ENCODE measurements at regions not wholly inside any gene's neighbourhood (a gene's known extent, or its start where the extent isn't known, plus 50 kb on each side); places are given as distances from the start of the nearest gene placed in this dataset.

GRCh38 chr12:18825138-18825537 is 87.2 kb downstream of the CAPZA3 start:
- TF ChIP-seq KLF6 (CRISPR knock-in tag; IDR thresholded peaks at IDR 0.05; ENCODE audit: borderline replicate concordance) = no peak
- TF ChIP-seq SIRT6 (IDR thresholded peaks at IDR 0.05; ENCODE audit: low read depth, low read length) = no peak
- TF ChIP-seq PHF20 (IDR thresholded peaks at IDR 0.05; ENCODE audit: partially characterized antibody) = no peak
- TF ChIP-seq YY1 (IDR thresholded peaks at IDR 0.05; ENCODE audit: borderline replicate concordance in 1 of 3, control insufficient read depth in 1 of 3, extremely low read depth in 1 of 3, insufficient read depth in 3 of 3, insufficient read length in 1 of 3, insufficient replicate concordance in 2 of 3, low read depth in 1 of 3, low read length in 2 of 3) = no peak
- no peak for TF ChIP-seq CTCF (IDR thresholded peaks at IDR 0.05 in 2 of 3, conservative IDR thresholded peaks at IDR 0.05 in 1 of 3; ENCODE audit: insufficient read depth in 2 of 3, low read depth in 1 of 3, low read length in 3 of 3)
- TF ChIP-seq POLR2A (conservative IDR thresholded peaks at IDR 0.05) = no peak
- TF ChIP-seq FOXK2 (conservative IDR thresholded peaks at IDR 0.05 in 1 of 2, IDR thresholded peaks at IDR 0.05 in 1 of 2; ENCODE audit: low read depth in 2 of 2) = no peak
- TF ChIP-seq MAX (CRISPR knock-in tag; IDR thresholded peaks at IDR 0.05) = no peak
- no peak for TF ChIP-seq BDP1 (IDR thresholded peaks at IDR 0.05; ENCODE audit: insufficient read depth, insufficient read length)

Data from K562 (cell line).